ENCODE measurements at regions not wholly inside any gene's neighbourhood (a gene's known extent, or its start where the extent isn't known, plus 50 kb on each side); places are given as distances from the start of the nearest gene placed in this dataset.
"Not testable (repeated sequence)": the region's sequence is repeated elsewhere in the genome, so short reads cannot be mapped to it uniquely, and the experiment has no call there.

DNA sequence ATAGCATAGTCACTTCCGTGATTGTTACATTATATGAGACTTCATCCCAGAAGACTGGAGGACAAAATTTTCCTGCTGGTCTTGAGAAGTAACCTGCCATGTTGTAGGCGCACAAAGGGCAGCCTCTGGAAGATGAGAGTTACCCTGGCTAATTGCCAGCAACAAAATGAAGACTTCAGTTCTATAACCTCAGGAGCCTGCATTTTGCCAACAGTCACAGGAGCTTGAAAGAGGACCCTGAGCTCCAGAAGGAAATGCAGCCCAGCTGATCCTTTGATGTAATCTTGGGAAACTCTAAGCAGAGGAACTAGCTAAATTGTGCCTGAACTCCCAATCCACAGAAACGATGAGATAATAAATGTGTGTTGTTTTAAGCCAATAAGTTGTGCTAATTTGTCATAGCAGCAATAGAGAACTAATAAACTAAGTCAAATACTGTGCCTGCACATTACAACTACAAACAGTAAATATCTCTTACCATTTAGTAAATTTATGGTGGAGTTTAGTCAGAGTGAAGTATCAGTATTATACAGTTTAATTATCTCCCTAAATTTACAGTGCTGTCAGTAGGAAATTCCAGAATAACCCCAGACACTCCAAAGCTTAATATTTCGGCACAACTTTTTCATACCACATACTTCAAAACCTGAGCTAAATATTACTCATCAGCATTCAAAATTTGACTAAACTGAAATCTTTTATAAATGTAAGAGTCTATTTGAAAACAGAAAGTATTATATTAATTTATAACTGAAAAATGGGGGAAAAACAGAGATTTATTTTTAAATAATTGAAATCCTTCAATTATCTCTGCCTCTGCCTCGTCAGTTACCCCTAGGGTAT, 90.1 kb upstream of the MAPK10 start:
- DNase-seq (ENCODE audit: low read depth) (no peak), FAIRE-seq (peak; percentile 88)
- no peak overlapping the region for H3K4me3 ChIP-seq (ENCODE audit: low read depth, low read length)
- H3K27me3 ChIP-seq (ENCODE audit: control insufficient read depth, insufficient read depth, low read length) = no peaks in the 10 kb centered on the region
- no peaks in the 10 kb centered on the region for H3K36me3 ChIP-seq (ENCODE audit: control insufficient read depth, insufficient read depth, low read length)
- TF ChIP-seq, protein P1, sequence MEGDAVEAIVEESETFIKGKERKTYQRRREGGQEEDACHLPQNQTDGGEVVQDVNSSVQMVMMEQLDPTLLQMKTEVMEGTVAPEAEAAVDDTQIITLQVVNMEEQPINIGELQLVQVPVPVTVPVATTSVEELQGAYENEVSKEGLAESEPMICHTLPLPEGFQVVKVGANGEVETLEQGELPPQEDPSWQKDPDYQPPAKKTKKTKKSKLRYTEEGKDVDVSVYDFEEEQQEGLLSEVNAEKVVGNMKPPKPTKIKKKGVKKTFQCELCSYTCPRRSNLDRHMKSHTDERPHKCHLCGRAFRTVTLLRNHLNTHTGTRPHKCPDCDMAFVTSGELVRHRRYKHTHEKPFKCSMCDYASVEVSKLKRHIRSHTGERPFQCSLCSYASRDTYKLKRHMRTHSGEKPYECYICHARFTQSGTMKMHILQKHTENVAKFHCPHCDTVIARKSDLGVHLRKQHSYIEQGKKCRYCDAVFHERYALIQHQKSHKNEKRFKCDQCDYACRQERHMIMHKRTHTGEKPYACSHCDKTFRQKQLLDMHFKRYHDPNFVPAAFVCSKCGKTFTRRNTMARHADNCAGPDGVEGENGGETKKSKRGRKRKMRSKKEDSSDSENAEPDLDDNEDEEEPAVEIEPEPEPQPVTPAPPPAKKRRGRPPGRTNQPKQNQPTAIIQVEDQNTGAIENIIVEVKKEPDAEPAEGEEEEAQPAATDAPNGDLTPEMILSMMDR (IDR thresholded peaks at IDR 0.05; ENCODE audit: insufficient read depth, low read length, severe bottlenecking) = no peak

DNA sequence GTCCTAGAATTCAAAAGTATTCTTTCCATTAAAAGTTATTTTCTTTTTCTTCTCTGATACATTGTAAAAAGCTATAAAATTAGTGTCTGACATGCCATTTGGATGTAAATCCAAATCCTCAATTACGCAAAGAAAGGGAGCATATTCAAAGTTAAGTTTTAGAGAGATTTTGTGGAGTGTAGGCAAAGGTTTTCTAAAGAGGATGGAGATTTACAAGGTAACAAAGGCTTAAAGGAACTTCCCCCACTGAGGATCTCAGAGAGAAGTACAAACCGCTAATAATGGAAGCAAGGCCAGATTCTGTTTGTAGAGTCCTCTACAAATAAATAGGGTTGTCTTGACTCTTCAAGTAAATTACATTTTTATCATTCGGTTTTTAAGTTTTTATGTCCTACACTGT, 91.0 kb upstream of the MAPK10 start:
- Histone ChIP-seq H3K36me3 (ENCODE audit: control insufficient read depth, insufficient read depth, low read length) (no peaks in the 10 kb centered on the region), H3K27me3 (ENCODE audit: control insufficient read depth, insufficient read depth, low read length) (no peaks in the 10 kb centered on the region), H3K4me3 (ENCODE audit: low read depth, low read length) (no peak overlapping the region)
- no peak for FAIRE-seq
- no peak for DNase-seq (ENCODE audit: low read depth)
- TF ChIP-seq, protein P1 (IDR thresholded peaks at IDR 0.05; ENCODE audit: insufficient read depth, low read length, severe bottlenecking) = no peak

DNA sequence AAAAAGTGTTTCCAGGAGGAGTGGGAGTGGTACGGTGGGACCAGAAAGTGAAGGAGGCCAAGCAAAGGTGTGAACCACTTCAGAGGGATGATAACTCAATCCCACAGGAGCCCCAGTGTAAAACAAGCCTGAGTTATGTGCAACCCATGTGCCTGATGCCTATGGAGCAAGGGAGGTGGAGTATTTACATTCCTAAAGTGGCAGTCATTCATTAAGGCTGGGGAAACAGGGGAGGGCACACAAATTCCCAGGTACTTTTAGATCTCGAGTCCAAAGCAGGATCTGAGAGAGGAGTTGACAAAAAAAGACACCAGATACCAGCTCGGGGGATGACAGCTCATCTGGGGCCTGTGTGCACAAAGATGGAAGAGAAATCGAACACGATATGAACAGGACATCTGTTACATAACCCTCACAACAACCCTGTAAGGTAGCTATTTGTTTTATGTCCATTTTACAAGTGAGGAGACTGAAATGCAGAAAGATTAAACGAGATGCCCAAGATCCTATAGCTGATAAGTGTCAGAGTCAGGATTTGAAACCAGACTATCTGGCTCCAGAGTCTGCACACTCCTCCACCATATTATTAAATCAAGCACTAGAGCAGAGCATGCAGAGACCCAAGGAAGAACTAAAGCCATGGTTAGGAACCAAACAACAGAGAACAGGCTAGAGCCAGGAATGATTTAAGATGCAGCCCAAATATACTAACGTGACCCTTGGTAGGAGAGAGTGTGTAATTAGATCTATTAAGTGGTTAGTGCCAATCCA, 91.9 kb upstream of the MAPK10 start:
- peak; percentile 66 for FAIRE-seq
- H3K4me3 ChIP-seq (ENCODE audit: low read depth, low read length) = no peak overlapping the region
- TF ChIP-seq, protein P1 (IDR thresholded peaks at IDR 0.05; ENCODE audit: insufficient read depth, low read length, severe bottlenecking) = no peak
- DNase-seq (ENCODE audit: low read depth) = peak; percentile 82
- H3K36me3 ChIP-seq (ENCODE audit: control insufficient read depth, insufficient read depth, low read length) = no peaks in the 10 kb centered on the region
- no peaks in the 10 kb centered on the region for H3K27me3 ChIP-seq (ENCODE audit: control insufficient read depth, insufficient read depth, low read length)

DNA sequence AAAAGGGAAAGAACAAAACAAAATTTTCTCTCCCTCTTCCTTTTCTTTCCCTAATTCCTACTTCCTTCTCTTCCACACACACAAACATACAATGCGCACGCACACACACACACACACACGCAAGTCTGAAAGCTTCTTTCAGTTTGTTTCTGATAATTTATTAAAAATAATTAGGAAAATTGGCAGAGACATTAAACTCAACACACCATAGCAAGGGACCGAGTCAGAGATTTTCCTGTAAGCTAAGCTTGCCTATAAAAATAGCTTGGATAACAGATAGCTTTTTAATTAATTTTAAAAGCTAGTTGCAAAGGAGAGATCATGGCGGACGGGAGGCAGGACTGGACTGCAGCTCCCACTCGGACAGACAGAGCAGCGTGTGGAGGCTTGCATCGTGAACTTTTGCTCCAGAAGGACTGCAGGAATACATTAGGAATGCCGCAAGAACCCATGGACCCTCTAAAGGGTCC, 92.6 kb upstream of the MAPK10 start:
- no peak overlapping the region for H3K4me3 ChIP-seq (ENCODE audit: low read depth, low read length)
- TF ChIP-seq, protein P1 (IDR thresholded peaks at IDR 0.05; ENCODE audit: insufficient read depth, low read length, severe bottlenecking) = no peak
- FAIRE-seq (no peak), DNase-seq (ENCODE audit: low read depth) (no peak)
- no peaks in the 10 kb centered on the region for H3K27me3 ChIP-seq (ENCODE audit: control insufficient read depth, insufficient read depth, low read length)
- H3K36me3 ChIP-seq (ENCODE audit: control insufficient read depth, insufficient read depth, low read length) = no peaks in the 10 kb centered on the region

DNA sequence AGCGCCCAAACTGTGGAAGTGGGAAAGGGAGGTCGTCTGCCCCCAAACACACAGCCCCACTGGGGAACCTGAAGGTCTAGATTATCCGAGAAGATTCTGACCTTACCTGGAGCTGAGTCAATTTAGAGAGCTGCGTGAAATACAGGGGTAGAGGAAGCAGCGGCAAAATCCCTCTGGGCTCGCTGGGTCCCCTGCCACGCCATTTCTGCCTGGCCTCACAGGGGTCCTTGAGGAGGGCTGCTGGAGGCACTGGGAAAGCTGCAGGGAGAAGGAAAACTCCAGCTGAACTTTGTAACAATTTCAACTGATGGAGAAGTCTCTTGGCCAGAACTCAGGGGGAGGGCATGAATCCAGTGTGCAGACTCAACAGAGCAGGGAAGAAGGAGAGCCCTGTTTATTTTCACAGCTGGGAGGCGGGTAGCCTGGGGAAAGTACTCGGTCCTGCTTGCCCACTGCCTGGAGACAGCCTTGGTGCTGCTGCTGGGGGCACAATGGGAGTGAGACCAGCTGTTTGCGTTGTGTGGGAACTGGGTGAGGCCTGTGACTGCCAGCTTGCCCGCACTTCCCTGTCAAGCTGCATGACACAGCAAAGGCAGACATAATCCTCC, 93.2 kb upstream of the MAPK10 start:
- FAIRE-seq = no peak
- Histone ChIP-seq H3K4me3 (ENCODE audit: low read depth, low read length) (no peak overlapping the region), H3K27me3 (ENCODE audit: control insufficient read depth, insufficient read depth, low read length) (no peaks in the 10 kb centered on the region), H3K36me3 (ENCODE audit: control insufficient read depth, insufficient read depth, low read length) (no peaks in the 10 kb centered on the region)
- TF ChIP-seq, protein P1 (IDR thresholded peaks at IDR 0.05; ENCODE audit: insufficient read depth, low read length, severe bottlenecking) = no peak
- no peak for DNase-seq (ENCODE audit: low read depth)

DNA sequence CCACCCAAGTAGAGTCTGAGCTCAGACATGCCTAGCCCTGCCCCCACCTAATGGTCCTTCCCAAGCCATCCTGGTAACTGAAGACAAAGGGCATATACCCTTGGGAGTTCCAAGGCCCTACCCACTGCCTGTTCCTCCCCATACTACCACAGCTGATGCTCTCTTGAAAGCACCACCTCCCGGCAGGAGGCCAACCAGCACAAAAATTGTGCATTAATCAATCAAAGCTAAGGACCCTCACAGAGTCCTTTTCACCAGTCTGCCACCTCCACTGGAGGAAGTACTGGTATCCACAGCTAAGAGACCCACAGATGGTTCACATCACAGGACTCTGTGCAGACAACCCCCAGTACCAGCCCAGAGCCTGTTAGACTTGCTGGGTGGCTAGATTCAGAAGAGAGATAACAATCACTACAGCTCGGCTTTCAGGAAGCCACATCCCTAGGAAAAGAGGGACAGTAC, 93.8 kb upstream of the MAPK10 start:
- not testable (repeated sequence) for FAIRE-seq; H3K36me3 ChIP-seq (ENCODE audit: control insufficient read depth, insufficient read depth, low read length); H3K4me3 ChIP-seq (ENCODE audit: low read depth, low read length); H3K27me3 ChIP-seq (ENCODE audit: control insufficient read depth, insufficient read depth, low read length); DNase-seq (ENCODE audit: low read depth)
